ENCODE measurements at regions not wholly inside any gene's neighbourhood (a gene's known extent, or its start where the extent isn't known, plus 50 kb on each side); places are given as distances from the start of the nearest gene placed in this dataset.

DNA sequence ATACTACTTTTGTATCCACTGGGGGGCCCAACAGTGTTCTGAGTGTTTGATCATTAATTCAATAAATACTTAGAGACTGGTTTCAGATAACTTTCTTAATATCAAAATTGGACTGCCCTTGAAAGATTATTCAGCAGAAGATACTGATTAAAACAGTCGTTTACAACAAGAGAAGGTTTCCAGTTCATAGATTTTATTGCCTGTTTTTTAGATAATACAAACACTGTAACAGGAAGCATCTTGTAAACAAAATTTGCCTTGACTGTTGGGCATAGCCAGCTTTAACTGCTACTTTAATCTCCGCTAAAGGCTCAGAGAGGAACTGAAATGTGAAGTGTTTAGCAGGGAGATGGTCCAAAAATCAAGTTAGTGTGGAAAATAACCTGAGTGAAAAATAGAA lies 1168.7 kb upstream of the NUDT12 start:
- Histone ChIP-seq H2BK5ac (ENCODE audit: insufficient read length, low read length) (no peak overlapping the region), H3K79me2 (ENCODE audit: insufficient read depth, low read length) (no peaks in the 10 kb centered on the region), H2AFZ (ENCODE audit: low read length) (no peak overlapping the region), H3K79me1 (ENCODE audit: insufficient read depth, low read depth, low read length, poor library complexity, severe bottlenecking) (no peaks in the 10 kb centered on the region), H2BK12ac (ENCODE audit: insufficient read length, low read depth, low read length) (no peak overlapping the region), H4K20me1 (ENCODE audit: control insufficient read depth, insufficient read depth, insufficient read length) (no peaks in the 10 kb centered on the region), H2BK120ac (ENCODE audit: low read depth, low read length, poor library complexity, severe bottlenecking) (no peak overlapping the region), H3K23ac (ENCODE audit: insufficient read length, low read depth, low read length) (no peak overlapping the region), H2BK15ac (ENCODE audit: low read depth, low read length) (no peak overlapping the region), H2AK5ac (ENCODE audit: insufficient read length, low read length) (no peak overlapping the region), H3K4ac (ENCODE audit: low read depth, low read length) (no peak overlapping the region), H3K9ac (ENCODE audit: extremely low read depth, insufficient read length, low read length) (no peak overlapping the region), H3K27me3 (ENCODE audit: insufficient read depth, low read length) (no peaks in the 10 kb centered on the region), H3T11ph (ENCODE audit: low read length) (no peak overlapping the region), H4K8ac (replicated peaks; ENCODE audit: insufficient read length, low read depth, low read length) (no peak overlapping the region), H3K23me2 (ENCODE audit: insufficient read length, low read depth, low read length, poor library complexity, severe bottlenecking) (no peaks in the 10 kb centered on the region), H3K9me3 (ENCODE audit: control insufficient read depth, low read depth, low read length) (no peaks in the 10 kb centered on the region), H3K14ac (ENCODE audit: insufficient read depth, low read length) (no peak overlapping the region), H3K56ac (ENCODE audit: insufficient read length, low read depth, low read length) (no peak overlapping the region), H2BK20ac (ENCODE audit: low read depth, low read length, poor library complexity, severe bottlenecking) (no peak overlapping the region), H3K18ac (ENCODE audit: insufficient read length, low read depth, low read length) (no peak overlapping the region), H3K27ac (ENCODE audit: insufficient read length, low read depth, low read length) (no peak overlapping the region), H3K4me2 (ENCODE audit: insufficient read depth, insufficient read length, low read length) (no peak overlapping the region), H3K4me1 (ENCODE audit: insufficient read depth, low read length) (no peaks in the 10 kb centered on the region), H4K5ac (ENCODE audit: insufficient read length, low read depth, low read length) (no peak overlapping the region), H4K91ac (ENCODE audit: insufficient read length, low read depth, low read length) (no peak overlapping the region)
- no peak for DNase-seq
- no peaks in the 10 kb centered on the region for H3K9me3 Mint-ChIP-seq
- H3K4me1 Mint-ChIP-seq = no peaks in the 10 kb centered on the region
- no peaks in the 10 kb centered on the region for H3K36me3 Mint-ChIP-seq (ENCODE audit: insufficient read depth in 1 of 3, low read depth in 3 of 3)
- H3K27me3 Mint-ChIP-seq (ENCODE audit: low read depth) = no peaks in the 10 kb centered on the region
- H3K27ac Mint-ChIP-seq = no peak overlapping the region
- TF ChIP-seq, protein P1, sequence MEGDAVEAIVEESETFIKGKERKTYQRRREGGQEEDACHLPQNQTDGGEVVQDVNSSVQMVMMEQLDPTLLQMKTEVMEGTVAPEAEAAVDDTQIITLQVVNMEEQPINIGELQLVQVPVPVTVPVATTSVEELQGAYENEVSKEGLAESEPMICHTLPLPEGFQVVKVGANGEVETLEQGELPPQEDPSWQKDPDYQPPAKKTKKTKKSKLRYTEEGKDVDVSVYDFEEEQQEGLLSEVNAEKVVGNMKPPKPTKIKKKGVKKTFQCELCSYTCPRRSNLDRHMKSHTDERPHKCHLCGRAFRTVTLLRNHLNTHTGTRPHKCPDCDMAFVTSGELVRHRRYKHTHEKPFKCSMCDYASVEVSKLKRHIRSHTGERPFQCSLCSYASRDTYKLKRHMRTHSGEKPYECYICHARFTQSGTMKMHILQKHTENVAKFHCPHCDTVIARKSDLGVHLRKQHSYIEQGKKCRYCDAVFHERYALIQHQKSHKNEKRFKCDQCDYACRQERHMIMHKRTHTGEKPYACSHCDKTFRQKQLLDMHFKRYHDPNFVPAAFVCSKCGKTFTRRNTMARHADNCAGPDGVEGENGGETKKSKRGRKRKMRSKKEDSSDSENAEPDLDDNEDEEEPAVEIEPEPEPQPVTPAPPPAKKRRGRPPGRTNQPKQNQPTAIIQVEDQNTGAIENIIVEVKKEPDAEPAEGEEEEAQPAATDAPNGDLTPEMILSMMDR (conservative IDR thresholded peaks at IDR 0.05) = no peak
- no CpG with 5 or more reads among the region's 2 CpGs for WGBS (ENCODE audit: extremely low coverage, insufficient read length, low lambda C conversion rate)
- no peak overlapping the region for H3K4me3 Mint-ChIP-seq
